Esophagus squamous epithelium (tissue), 4 donors: ENCODE measurements at regions not wholly inside any gene's neighbourhood (a gene's known extent, or its start where the extent isn't known, plus 50 kb on each side); places are given as distances from the start of the nearest gene placed in this dataset.
"Not testable (repeated sequence)": the region's sequence is repeated elsewhere in the genome, so short reads cannot be mapped to it uniquely, and the experiment has no call there.

Experiments used
- POLR2A ChIP-seq, 4 donors: fragments of 450-650 bp; IDR thresholded peaks; one replicate each; pipeline ENCODE4 v1.6.1; 2017; ENCODE audit warnings: antibody characterized with exemption in 4 of 4, mild to moderate bottlenecking in 4 of 4, moderate library complexity in 3 of 4
- TF ChIP-seq, protein P1 (sequence below), 6 experiments: fragments of 450-650 bp in 4 of 6; fragments of 200-600 bp in 2 of 6; sonication (generic) in 2 of 6; IDR thresholded peaks; one replicate each; pipeline ENCODE4 v1.5.1; 2016 to 2019; ENCODE audit warnings: antibody characterized with exemption in 6 of 6, mild to moderate bottlenecking in 4 of 6, moderate library complexity in 4 of 6

DNA sequence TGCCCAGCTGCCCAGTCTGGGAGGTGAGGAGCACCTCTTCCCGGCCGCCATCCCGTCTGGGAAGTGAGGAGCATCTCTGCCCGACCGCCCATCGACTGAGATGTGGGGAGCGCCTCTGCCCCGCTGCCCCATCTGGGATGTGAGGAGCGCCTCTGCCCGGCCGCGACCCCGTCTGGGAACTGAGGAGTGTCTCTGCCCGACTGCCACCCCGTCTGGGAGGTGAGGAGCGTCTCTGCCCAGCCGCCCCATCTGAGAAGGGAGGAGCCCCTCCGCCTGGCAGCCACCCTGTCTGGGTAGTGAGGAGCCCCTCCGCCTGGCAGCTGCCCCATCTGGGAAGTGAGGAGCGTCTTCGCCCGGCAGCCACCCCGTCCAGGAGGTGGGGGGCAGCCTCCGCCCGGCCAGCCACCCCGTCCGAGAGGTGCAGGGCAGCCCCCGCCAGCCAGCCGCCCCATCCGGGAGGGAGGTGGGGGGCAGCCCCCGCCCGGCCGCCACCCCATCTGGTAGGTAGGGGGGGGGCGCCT, 361.4 kb downstream of the ZBBX start:
- not testable (repeated sequence) for TF ChIP-seq POLR2A (IDR thresholded peaks at IDR 0.05)
- TF ChIP-seq, protein P1, sequence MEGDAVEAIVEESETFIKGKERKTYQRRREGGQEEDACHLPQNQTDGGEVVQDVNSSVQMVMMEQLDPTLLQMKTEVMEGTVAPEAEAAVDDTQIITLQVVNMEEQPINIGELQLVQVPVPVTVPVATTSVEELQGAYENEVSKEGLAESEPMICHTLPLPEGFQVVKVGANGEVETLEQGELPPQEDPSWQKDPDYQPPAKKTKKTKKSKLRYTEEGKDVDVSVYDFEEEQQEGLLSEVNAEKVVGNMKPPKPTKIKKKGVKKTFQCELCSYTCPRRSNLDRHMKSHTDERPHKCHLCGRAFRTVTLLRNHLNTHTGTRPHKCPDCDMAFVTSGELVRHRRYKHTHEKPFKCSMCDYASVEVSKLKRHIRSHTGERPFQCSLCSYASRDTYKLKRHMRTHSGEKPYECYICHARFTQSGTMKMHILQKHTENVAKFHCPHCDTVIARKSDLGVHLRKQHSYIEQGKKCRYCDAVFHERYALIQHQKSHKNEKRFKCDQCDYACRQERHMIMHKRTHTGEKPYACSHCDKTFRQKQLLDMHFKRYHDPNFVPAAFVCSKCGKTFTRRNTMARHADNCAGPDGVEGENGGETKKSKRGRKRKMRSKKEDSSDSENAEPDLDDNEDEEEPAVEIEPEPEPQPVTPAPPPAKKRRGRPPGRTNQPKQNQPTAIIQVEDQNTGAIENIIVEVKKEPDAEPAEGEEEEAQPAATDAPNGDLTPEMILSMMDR (IDR thresholded peaks at IDR 0.05): not testable (repeated sequence)
